Neuronal stem cell (in vitro differentiated cells): ENCODE measurements at regions not wholly inside any gene's neighbourhood (a gene's known extent, or its start where the extent isn't known, plus 50 kb on each side); places are given as distances from the start of the nearest gene placed in this dataset.

ENCODE experiments used
- DNase-seq: peaks from one replicate; pipeline ENCODE4 v3.0.0-alpha.2; 2013; ENCODE audit warnings: low spot score
- H2AFZ ChIP-seq: one replicate; pipeline ENCODE4 v1.6.1; 2013; ENCODE audit warnings: mild to moderate bottlenecking, low read length, inconsistent platforms
- H2AK5ac ChIP-seq: 2 replicates; pipeline ENCODE4 v1.6.1; 2013; ENCODE audit warnings: low read depth, mild to moderate bottlenecking, inconsistent platforms, low read length, moderate library complexity, mixed read lengths
- H2BK120ac ChIP-seq: 2 replicates; pipeline ENCODE4 v1.6.1; 2013; ENCODE audit warnings: low read depth, mild to moderate bottlenecking, inconsistent platforms, low read length, moderate library complexity, mixed read lengths
- H2BK12ac ChIP-seq: one replicate; pipeline ENCODE4 v1.6.1; 2013; ENCODE audit warnings: low read length, inconsistent platforms
- H2BK15ac ChIP-seq: 2 replicates; pipeline ENCODE4 v1.6.1; 2013; ENCODE audit warnings: mild to moderate bottlenecking, low read length, inconsistent platforms, mixed read lengths
- H2BK5ac ChIP-seq: one replicate; pipeline ENCODE4 v1.6.1; 2013; ENCODE audit warnings: inconsistent platforms, mild to moderate bottlenecking, low read length, moderate library complexity
- H3K14ac ChIP-seq: one replicate; pipeline ENCODE4 v1.6.1; 2013; ENCODE audit warnings: low read length, inconsistent platforms
- H3K18ac ChIP-seq: 2 replicates; pipeline ENCODE4 v1.6.1; 2013; ENCODE audit warnings: low read length, inconsistent platforms
- H3K23ac ChIP-seq: 2 replicates; pipeline ENCODE4 v1.6.1; 2013; ENCODE audit warnings: low read depth, mild to moderate bottlenecking, mixed read lengths, low read length, inconsistent platforms; ENCODE audit not compliant: poor library complexity
- H3K27ac ChIP-seq: replicated peaks from 3 replicates; pipeline ENCODE4 v1.5.1; 2013; ENCODE audit warnings: low read length, inconsistent platforms
- H3K27me3 ChIP-seq, 3 experiments: 2 replicates each; pipeline ENCODE4 v1.6.1; 2013; ENCODE audit warnings: low read length in 3 of 3, mild to moderate bottlenecking in 2 of 3, inconsistent platforms in 1 of 3, low read depth in 1 of 3, mixed read lengths in 1 of 3, moderate library complexity in 1 of 3; ENCODE audit not compliant: control insufficient read depth in 3 of 3, insufficient read depth in 3 of 3
- H3K36me3 ChIP-seq, 2 donors: replicated peaks in 1 of 2; 2 replicates each; pipeline ENCODE4 v1.6.1; 2013; ENCODE audit warnings: low read length in 2 of 2; ENCODE audit not compliant: control insufficient read depth in 2 of 2, insufficient read depth in 2 of 2
- H3K4ac ChIP-seq: 2 replicates; pipeline ENCODE4 v1.6.1; 2013; ENCODE audit warnings: inconsistent platforms, mild to moderate bottlenecking, low read length, moderate library complexity
- H3K4me1 ChIP-seq, 2 donors: 1 replicate in 1 of 2; 2 replicates in 1 of 2; pipeline ENCODE4 v1.6.1; 2013; ENCODE audit warnings: low read length in 2 of 2, low read depth in 1 of 2; ENCODE audit not compliant: control insufficient read depth in 2 of 2, insufficient read depth in 1 of 2
- H3K4me2 ChIP-seq: one replicate; pipeline ENCODE4 v1.6.1; 2013; ENCODE audit warnings: mild to moderate bottlenecking, low read length, inconsistent platforms; ENCODE audit not compliant: insufficient read depth, poor library complexity, severe bottlenecking
- H3K4me3 ChIP-seq, 2 donors: 2 replicates each; pipeline ENCODE4 v1.5.1; 2013; ENCODE audit warnings: low read length in 2 of 2, mild to moderate bottlenecking in 2 of 2, inconsistent platforms in 1 of 2, moderate library complexity in 1 of 2
- H3K79me1 ChIP-seq: one replicate; pipeline ENCODE4 v1.6.1; 2013; ENCODE audit warnings: low read depth, mild to moderate bottlenecking, inconsistent platforms, low read length, moderate library complexity
- H3K9ac ChIP-seq: one replicate; pipeline ENCODE4 v1.6.1; 2013; ENCODE audit warnings: mild to moderate bottlenecking, low read depth, low read length, inconsistent platforms; ENCODE audit not compliant: poor library complexity
- H3K9me3 ChIP-seq, 2 donors: replicated peaks in 1 of 2; 2 replicates each; pipeline versions ENCODE3 to v1.6.1; 2013; ENCODE audit warnings: low read length in 2 of 2, mild to moderate bottlenecking in 2 of 2, inconsistent platforms in 1 of 2, low read depth in 1 of 2, mixed read lengths in 1 of 2, moderate library complexity in 1 of 2; ENCODE audit not compliant: control insufficient read depth in 2 of 2, insufficient read depth in 1 of 2
- H4K8ac ChIP-seq: one replicate; pipeline ENCODE4 v1.6.1; 2013; ENCODE audit warnings: low read depth, mild to moderate bottlenecking, inconsistent platforms, low read length, moderate library complexity
- H4K91ac ChIP-seq: one replicate; pipeline ENCODE4 v1.6.1; 2013; ENCODE audit warnings: low read length, low read depth, mild to moderate bottlenecking, inconsistent platforms; ENCODE audit not compliant: poor library complexity
- WGBS, 2 donors: extraction: QIAGEN DNeasy Blood & Tissue Kit; methylation state at CpG; one replicate each; pipeline ENCODE4 v1.1.7; 2013; ENCODE audit warnings: missing lambda C conversion rate in 2 of 2, mixed read lengths in 1 of 2; ENCODE audit not compliant: insufficient read length in 2 of 2, insufficient replicate concordance in 1 of 2; ENCODE audit errors: extremely low coverage in 2 of 2; 5-methylcytosine and 5-hydroxymethylcytosine counted together

GRCh38 chr6:156400487-156400886, 376.7 kb upstream of the ARID1B start:
- Histone ChIP-seq H3K23ac (no peak overlapping the region), H3K4me3 (no peak overlapping the region), H2BK120ac (no peak overlapping the region), H3K79me1 (no peaks in the 10 kb centered on the region), H3K4me2 (no peak overlapping the region), H2BK12ac (no peak overlapping the region), H3K4me1 (peaks cover 0 to 3% of the 10 kb centered on the region in 2 donors), H2BK15ac (no peak overlapping the region), H3K9me3 (no peaks in the 10 kb centered on the region), H3K27me3 (peaks cover 0 to 32% (median 0%) of the 10 kb centered on the region in 3 experiments), H2BK5ac (no peak overlapping the region), H3K14ac (no peak overlapping the region), H2AK5ac (no peak overlapping the region), H3K4ac (no peak overlapping the region), H4K8ac (no peak overlapping the region), H3K18ac (no peak overlapping the region), H2AFZ (no peak overlapping the region), H3K9ac (no peak overlapping the region), H4K91ac (no peak overlapping the region), H3K36me3 (no peaks in the 10 kb centered on the region), H3K27ac (no peak overlapping the region)
- DNase-seq: no peak
- no CpG with 5 or more reads among the region's 4 CpGs for whole genome bisulfite sequencing, 2 donors

DNA sequence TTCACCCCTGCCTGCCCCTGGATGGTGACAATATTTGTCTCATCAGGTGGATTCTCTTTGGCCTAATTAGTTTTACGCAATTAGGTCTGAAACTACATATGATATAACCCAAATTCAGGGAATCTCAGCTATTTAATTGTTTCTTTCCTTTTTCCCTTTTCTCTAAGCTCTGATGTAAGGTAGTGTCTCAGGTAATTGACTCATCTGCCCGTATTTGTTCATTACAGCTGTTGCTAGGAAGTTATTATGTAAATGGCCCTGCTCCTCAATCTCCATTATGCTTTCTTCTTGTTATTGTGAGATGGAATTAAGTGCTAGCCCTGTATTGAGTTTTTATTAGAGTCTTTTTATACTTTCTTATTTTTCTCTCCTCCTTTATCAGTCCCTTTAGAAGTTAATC, 378.2 kb upstream of the ARID1B start:
- H2BK120ac ChIP-seq: no peak overlapping the region
- no peak overlapping the region for H4K8ac ChIP-seq
- no peak overlapping the region for H3K14ac ChIP-seq
- no peak overlapping the region for H3K9ac ChIP-seq
- no peaks in the 10 kb centered on the region for H3K79me1 ChIP-seq
- no CpG with 5 or more reads among the region's 2 CpGs for WGBS, 2 donors
- H4K91ac ChIP-seq: no peak overlapping the region
- H3K18ac ChIP-seq: no peak overlapping the region
- no peak overlapping the region for H2BK12ac ChIP-seq
- no peak overlapping the region for H2AFZ ChIP-seq
- peaks cover 0 to 3% of the 10 kb centered on the region in 2 donors for H3K4me1 ChIP-seq
- peaks cover 0 to 40% (median 0%) of the 10 kb centered on the region in 3 experiments for H3K27me3 ChIP-seq
- H3K23ac ChIP-seq: no peak overlapping the region
- DNase-seq: no peak
- H2BK15ac ChIP-seq: no peak overlapping the region
- no peaks in the 10 kb centered on the region for H3K9me3 ChIP-seq
- H2BK5ac ChIP-seq: no peak overlapping the region
- H3K36me3 ChIP-seq: no peaks in the 10 kb centered on the region
- H3K27ac ChIP-seq: no peak overlapping the region
- no peak overlapping the region for H3K4me2 ChIP-seq
- H3K4ac ChIP-seq: no peak overlapping the region
- H3K4me3 ChIP-seq: no peak overlapping the region
- H2AK5ac ChIP-seq: no peak overlapping the region

DNA sequence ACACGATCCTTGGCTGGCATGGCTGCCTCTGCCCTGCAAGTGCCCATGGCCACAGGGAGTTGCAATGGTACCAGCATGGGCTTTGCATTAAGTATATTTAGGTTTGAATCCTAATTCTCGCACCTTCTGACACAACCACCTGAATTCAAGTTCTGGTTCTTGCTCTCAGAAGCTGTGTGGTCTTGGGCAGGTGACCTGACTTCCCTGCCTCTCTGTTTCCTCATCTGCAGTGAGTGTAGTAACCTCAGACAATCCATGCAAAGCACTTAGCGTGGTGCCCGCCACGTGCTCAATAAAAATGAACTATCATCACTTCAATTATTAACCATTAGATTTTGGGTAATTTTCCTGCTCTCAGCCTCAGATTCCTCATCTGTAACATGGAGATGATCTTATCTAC, 378.8 kb upstream of the ARID1B start:
- no peak overlapping the region for H2BK120ac ChIP-seq
- H3K36me3 ChIP-seq: no peaks in the 10 kb centered on the region
- WGBS, 2 donors: no CpG with 5 or more reads among the region's 5 CpGs
- no peak overlapping the region for H2BK15ac ChIP-seq
- no peak overlapping the region for H3K14ac ChIP-seq
- DNase-seq: no peak
- H3K27me3 ChIP-seq: peaks cover 0 to 40% (median 0%) of the 10 kb centered on the region in 3 experiments
- no peaks in the 10 kb centered on the region for H3K79me1 ChIP-seq
- H3K23ac ChIP-seq: no peak overlapping the region
- no peak overlapping the region for H2BK12ac ChIP-seq
- no peak overlapping the region for H2BK5ac ChIP-seq
- no peak overlapping the region for H3K4me3 ChIP-seq
- H3K9me3 ChIP-seq: no peaks in the 10 kb centered on the region
- no peak overlapping the region for H3K4ac ChIP-seq
- no peak overlapping the region for H3K4me2 ChIP-seq
- no peak overlapping the region for H2AK5ac ChIP-seq
- H3K9ac ChIP-seq: no peak overlapping the region
- H2AFZ ChIP-seq: no peak overlapping the region
- H3K4me1 ChIP-seq: peaks cover 0 to 3% of the 10 kb centered on the region in 2 donors
- H4K8ac ChIP-seq: no peak overlapping the region
- H4K91ac ChIP-seq: no peak overlapping the region
- H3K18ac ChIP-seq: no peak overlapping the region
- no peak overlapping the region for H3K27ac ChIP-seq

GRCh38 chr6:156396791-156397418, 380.3 kb upstream of the ARID1B start:
- no peak overlapping the region for H3K9ac ChIP-seq
- H3K4me1 ChIP-seq: peaks cover 0 to 3% of the 10 kb centered on the region in 2 donors
- peak overlapping the region in 1 of 2 donors; percentile 57 for H3K4me3 ChIP-seq
- H2BK120ac ChIP-seq: no peak overlapping the region
- H3K27me3 ChIP-seq: peaks cover 0 to 43% (median 0%) of the 10 kb centered on the region in 3 experiments
- H3K27ac ChIP-seq: no peak overlapping the region
- H3K4me2 ChIP-seq: peak overlapping the region; percentile 45
- H2AK5ac ChIP-seq: no peak overlapping the region
- no peaks in the 10 kb centered on the region for H3K79me1 ChIP-seq
- no peak overlapping the region for H2BK5ac ChIP-seq
- peak overlapping the region; percentile 17 for H2AFZ ChIP-seq
- H4K91ac ChIP-seq: no peak overlapping the region
- no peak overlapping the region for H3K4ac ChIP-seq
- H3K36me3 ChIP-seq: no peaks in the 10 kb centered on the region
- H3K9me3 ChIP-seq: no peaks in the 10 kb centered on the region
- no peak overlapping the region for H3K14ac ChIP-seq
- no peak overlapping the region for H3K23ac ChIP-seq
- H2BK12ac ChIP-seq: no peak overlapping the region
- no peak overlapping the region for H4K8ac ChIP-seq
- no CpG with 5 or more reads among the region's 45 CpGs for WGBS, 2 donors
- peak overlapping the region; percentile 87 for H3K18ac ChIP-seq
- H2BK15ac ChIP-seq: no peak overlapping the region
- DNase-seq: no peak
